ENCODE measurements at regions not wholly inside any gene's neighbourhood (a gene's known extent, or its start where the extent isn't known, plus 50 kb on each side); places are given as distances from the start of the nearest gene placed in this dataset.

- TF ChIP-seq, protein P1, sequence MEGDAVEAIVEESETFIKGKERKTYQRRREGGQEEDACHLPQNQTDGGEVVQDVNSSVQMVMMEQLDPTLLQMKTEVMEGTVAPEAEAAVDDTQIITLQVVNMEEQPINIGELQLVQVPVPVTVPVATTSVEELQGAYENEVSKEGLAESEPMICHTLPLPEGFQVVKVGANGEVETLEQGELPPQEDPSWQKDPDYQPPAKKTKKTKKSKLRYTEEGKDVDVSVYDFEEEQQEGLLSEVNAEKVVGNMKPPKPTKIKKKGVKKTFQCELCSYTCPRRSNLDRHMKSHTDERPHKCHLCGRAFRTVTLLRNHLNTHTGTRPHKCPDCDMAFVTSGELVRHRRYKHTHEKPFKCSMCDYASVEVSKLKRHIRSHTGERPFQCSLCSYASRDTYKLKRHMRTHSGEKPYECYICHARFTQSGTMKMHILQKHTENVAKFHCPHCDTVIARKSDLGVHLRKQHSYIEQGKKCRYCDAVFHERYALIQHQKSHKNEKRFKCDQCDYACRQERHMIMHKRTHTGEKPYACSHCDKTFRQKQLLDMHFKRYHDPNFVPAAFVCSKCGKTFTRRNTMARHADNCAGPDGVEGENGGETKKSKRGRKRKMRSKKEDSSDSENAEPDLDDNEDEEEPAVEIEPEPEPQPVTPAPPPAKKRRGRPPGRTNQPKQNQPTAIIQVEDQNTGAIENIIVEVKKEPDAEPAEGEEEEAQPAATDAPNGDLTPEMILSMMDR (IDR thresholded peaks at IDR 0.05; ENCODE audit: low read depth, low read length): no peak
- no peak for TF ChIP-seq MAX (IDR thresholded peaks at IDR 0.05; ENCODE audit: low read depth, low read length)
- no peak for TF ChIP-seq POLR2A (IDR thresholded peaks at IDR 0.05; ENCODE audit: extremely low read depth, insufficient read length)
- no peak for TF ChIP-seq MYC (IDR thresholded peaks at IDR 0.05; ENCODE audit: low read depth, low read length)
Measured at GRCh38 chr12:127654383-127654985, 612.5 kb upstream of the TMEM132C start.
